Hematopoietic multipotent progenitor cell (in vitro differentiated cells): ENCODE measurements at regions not wholly inside any gene's neighbourhood (a gene's known extent, or its start where the extent isn't known, plus 50 kb on each side); places are given as distances from the start of the nearest gene placed in this dataset.

ENCODE experiments used
- DNase-seq, 3 donors: peaks; one replicate each; pipeline ENCODE4 v3.0.0-alpha.2; 2011 to 2015; ENCODE audit warnings: low read depth in 2 of 3, low spot score in 2 of 3

DNA sequence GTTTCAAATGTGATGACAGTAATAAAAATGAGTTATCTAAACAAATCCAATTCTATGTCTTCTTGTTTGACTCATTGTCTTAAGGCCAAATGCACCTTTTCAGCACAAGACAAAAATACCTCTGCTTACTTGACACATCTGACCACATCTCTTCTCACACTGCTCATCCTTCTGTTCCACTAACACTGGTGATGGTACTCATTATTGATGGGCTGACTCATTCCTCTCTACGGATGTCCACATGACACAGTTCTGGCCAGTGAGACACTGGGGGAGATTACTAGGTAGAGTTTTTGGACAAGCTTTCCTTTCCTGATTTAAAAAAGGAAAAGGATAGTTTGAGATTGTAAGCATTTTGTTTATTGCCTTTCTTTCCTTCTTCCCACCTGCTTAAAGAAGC lies 410.6 kb upstream of the THRB start:
- DNase-seq: no peak

DNA sequence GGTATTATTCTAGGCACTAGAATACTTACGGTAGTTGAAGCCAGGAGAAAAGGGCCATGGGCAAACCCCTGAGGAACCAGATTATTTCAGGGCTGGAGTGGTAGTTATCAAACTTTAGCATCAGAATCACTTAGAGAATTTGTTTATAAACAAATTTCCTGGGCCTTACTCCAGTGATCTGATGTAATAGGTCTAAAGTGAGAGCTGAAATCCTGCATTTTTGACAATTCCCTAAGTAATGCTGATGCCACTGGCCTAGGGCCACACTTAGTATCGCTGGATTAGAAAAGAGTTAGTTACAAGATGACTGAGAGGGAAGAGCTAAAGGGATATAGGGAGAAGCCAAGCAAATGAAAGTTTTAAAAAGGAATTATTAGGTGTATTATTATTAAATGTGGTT lies 412.5 kb upstream of the THRB start:
- DNase-seq: no peak

DNA sequence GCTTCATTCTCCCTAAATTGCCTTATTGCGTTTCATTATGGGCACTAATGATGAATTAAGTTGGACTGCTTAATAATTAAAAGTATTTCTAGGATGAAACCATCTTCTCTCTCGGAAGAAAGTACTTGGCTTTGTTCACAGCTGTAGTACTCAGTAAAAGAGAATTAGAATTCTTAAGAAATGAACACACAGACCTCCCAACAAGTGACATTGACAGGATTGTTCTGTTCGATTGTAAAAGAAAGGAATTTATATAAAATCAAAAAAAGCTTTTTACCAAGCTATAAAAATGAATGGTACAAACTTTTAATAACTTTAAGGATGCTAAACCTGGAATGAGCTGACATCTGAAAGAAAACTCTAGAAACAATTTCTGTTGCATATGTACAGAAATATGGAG lies 416.4 kb upstream of the THRB start:
- no peak for DNase-seq

DNA sequence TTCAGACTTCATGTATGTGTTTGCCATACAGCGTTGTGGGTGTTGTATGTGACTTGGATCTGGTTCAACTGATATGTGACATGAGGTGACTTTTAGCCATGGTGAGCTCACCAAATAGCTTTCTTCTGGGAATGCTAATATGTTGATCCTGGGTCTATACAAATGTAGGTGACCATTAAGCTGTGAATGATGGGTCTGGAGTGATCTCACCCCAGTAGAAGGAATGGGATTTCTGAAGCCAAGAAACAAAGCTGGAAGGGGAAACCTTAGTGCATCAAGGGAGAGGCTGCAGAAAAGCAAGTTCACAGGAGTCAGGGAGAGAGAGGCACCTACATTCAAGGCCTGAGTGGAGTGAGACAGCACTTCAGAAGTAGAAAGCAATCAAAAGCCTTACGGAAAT lies 421.0 kb upstream of the THRB start:
- no peak for DNase-seq

DNA sequence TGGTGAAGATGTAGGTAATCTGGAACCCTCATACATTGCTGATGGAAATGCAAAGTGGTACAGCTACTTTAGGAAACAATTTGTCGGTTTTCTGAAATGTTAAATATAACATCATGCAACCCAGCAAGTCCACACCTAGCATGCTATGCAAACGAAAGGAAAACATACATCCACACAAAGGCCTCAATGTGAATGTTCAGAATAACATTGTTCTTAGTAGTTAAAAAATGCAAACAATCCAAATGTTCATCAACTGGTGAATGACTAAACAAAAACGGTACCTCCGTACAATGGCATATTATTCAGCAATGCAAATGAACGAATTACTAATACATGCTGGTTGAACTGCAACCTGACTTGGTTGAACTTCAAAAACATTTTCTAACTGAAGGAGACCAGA lies 423.3 kb upstream of the THRB start:
- DNase-seq: no peak

DNA sequence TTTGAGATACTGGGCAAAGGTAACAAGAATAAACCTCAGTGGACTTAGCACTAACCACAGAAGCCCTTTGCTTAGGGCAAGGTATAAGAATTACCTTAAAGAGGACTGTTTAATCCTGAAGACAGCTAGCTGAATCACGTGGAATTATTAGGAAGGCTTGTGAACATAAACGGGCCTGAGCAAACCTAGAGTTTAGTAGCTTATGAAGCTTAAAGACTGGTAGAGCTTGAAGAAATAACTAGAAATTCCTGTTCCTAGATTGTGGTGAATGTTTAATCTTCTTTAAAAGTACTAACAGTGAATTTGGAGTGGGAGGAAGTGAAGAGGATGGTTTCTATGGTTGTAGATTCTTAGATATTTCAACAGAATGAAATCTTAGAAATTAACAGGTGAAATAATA lies 428.9 kb upstream of the THRB start:
- DNase-seq: no peak

DNA sequence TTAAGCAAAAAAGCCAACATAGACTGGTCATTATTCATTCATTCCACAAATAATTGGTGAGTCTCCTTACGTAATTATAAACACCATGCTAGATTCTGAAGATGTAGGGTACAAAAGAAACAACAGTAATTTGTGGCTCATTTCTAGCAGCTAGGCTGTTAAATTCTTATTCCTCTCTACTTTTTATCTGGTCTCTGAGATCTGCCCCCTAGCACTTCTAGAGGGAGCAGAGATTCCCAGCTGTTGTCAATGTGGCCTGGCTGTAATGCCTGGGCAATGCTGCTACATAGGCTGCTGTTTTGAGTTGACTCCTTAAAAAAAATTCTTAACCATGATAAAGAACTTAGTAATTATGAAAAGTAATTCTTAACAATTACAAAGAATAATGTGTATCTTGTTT lies 434.9 kb upstream of the THRB start:
- DNase-seq: no peak

DNA sequence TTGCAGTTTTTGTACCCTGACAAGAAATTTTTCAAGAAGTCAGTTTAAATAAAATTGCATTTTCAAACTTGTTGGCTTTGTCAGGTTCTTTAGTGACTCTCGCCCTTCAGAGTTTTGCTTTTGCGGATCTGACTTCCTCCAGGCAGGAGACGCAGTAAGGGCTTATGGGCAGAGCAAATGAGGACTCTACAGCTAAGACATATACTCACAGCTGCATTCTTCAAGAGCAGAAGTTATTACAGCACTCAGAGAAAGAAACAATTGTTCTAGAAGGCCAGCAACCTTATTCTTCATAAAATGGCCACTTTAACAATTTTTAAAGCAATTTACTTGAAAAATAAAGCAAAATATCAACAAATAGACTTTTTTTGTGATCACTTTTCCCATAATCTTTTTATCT lies 438.8 kb upstream of the THRB start:
- DNase-seq: no peak

DNA sequence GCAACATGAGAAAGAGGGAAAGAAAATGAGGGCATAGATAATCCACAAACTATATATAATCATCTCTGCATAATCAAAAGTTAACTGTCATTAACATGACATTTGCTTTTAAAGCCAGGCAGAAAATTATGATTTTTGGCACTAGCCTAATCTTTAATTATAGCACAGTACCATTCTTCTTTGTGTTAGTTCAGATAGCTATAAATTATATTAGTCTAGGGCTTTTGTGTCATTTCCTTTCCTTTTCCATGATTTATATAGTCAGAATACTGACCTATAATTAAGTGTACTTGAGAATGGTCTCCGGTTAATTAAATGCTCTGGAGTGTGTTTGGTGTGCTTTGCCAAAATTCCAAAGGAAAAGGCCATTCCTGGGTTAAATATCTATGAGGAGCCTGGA lies 441.9 kb upstream of the THRB start:
- DNase-seq: no peak

DNA sequence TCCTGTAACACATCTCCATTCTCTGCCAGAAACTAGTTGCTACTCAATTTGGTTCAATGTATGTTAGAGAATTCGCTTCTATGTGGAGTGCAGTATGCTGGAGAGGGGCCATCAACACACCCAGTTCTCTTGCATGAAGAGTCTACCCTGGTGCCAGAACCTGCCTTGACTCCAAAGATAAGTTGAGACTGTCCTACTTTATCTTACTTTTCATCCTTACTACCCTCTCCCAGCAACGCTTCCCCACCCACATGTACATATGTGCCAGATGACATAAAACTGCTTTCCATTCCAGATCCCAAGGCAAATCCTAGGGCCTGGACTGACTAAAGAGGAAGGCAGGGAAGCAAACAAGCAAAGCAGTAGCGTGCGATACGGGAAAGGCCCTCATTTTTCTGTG lies 442.6 kb upstream of the THRB start:
- DNase-seq: no peak

DNA sequence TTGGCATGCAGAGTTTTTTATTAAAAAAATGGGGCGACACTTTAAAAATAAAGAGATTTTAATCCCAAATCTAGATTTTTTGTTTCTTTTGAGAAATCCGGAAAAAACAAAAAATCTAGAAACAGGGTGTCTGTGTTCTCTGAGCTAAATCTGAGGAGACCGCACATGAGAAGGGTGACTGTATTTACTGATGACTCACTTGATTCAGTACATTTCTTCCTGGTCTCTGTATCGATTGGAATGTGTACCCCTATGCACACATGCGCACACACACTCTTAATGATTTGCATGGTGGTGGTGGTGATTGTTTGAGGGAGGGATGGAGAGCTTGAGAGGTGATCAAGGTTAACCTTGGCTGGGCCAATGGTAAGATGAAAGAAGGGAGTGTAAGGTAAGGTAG lies 443.1 kb upstream of the THRB start:
- no peak for DNase-seq

DNA sequence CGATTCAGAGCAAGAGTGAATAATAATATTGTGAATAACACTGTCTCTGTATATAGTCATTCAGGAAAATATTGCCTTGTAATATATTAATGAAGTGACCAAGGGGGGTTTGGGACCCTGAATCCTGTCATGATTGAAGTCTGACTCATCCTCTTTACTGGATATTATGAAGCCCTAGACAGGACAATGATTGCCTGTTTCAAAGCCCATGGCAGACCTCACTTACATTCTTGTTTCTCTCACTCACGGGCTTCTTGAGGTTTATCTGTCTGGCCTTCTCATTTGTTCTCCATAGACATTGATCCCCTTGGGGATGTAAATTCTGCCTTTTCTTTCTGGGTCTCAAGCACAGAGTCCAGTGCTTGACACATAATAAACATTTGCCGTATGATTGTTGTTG lies 449.3 kb upstream of the THRB start:
- DNase-seq: no peak

DNA sequence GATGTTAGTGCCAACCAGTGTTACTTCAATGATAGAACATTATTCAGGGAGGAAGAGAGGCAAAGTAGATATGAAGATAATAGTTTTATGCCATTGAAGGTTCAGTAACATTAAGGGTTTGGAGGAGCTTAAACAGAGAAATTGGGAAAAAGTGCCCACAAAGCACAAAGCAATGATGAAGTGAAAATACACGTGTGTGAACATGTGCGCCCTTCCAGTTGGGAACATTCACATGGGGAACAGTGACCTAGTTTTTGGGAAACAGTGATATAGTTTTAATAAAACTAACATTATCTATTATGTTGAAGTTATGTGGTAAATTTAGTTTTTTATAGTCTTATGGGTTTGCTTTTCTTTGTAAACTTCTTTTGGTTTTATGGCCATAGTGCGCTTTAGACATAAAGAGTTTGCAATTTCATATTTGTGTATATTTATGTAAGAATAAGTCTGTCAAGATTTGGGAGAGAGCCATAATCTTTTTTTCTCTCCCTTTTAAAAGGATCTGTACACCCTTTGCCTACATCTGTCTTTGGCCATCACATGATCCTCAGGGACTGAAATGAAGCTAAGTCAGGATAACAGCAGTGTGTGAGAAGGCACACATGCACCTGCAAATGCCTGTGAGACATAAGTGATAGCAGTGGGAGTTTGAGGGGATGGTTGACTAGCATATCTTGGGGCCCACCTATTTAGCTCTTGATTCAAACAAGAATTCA lies 450.3 kb upstream of the THRB start:
- DNase-seq: no peak

DNA sequence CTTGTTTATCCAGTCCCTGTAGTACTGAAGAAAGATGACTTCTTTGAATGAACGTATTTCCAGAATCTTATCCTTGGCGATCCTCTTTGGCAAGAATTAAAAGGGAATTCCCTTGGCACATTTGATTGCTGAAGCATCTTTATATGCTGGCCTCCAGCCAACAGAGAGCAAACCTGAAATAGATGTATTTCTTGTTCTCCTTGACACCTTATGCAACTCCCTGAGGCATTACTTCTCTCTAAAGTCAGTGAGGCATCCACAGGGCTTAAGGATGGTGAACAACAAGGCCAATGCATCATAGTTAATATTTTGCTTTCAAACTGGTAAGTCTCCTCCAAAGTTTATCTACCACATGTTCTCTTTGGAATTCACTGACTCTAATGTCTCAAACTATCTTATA lies 450.9 kb upstream of the THRB start:
- no peak for DNase-seq

DNA sequence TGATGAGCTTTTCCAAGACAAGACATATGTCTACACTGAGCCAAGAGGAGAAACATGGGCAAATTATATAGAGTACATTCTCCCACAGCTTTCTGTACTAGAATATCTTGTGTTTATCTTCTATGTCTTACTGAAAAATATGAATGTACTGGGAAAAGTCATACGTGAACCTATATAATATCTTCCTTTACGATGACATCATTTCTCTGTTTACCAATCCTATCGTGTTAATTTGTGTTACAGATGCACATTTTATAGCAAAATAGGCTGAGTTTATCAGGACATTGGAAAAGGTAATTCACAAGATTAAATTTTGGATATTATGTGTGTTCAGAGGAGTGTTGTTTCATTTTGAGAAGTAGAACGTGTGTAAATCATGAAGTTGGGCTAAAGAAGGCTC lies 452.5 kb upstream of the THRB start:
- DNase-seq: no peak

DNA sequence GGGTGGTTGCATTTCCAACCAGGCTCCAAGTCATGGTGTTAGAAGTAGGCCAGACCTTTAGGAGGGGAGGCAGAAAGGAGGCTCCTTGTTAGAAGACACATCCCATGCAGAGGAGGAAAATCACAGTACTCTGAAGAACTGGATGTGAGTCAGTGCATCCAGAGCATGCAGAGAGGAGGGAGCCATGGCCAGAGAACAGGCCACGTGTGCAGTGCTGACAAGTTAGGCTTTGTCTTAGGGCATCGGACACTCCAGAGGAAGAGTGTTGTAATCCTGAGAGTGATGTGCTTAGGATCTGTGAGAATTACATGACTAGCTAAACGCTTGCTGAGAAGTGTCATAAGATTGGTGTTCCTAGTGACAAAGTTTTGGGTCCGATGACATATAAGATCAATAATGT lies 456.5 kb upstream of the THRB start:
- DNase-seq: no peak

DNA sequence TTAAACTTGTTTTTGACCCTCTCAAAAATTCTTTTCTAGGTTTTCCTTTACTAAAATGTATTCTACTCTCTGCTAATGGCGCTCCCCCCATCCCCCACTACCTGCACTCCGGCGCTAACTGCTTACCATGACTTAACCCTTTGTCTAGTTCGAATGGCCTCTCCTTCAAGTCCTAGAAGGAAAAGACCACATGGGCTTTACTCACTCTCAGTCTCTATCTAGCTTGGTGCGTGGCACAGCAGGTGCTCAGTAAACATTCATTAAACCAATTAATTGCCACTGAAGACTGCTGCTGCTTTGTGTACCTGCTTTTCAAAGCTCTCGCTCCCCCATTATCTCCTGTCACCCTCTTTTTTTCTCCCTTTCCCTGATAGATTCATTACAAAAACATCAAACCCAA lies 457.7 kb upstream of the THRB start:
- no peak for DNase-seq

DNA sequence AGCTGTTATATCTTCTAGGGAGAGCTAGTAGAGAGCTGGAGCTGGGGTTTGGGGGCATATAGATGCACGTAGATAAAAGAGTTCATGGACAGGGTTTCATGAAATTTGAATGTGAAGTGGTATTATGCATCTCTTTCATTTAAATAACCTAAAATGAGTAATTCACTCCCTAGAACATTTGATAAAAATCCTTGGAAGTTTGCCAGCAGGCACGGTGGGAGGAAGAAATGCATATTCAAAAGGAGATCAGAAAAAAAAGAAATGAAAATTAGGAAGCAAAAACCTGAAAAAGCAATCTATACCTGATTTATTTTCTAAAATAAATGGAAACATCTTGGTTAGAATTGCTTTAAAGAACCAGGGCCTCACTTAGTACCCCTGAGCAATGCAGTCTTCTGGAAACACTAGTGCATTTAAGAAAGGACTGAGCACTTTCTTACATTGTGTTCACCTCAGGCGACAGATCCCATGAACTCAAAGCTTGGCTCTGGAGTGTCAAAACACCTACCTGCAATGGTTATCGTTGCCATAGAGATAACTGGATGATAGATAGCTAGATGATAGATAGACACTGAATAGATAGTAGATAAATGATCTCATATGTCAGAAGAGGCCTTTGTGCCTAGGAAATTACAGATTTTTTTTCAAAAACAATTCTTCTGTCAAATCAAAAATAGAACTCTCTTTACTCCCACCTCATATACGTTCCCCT lies 458.6 kb upstream of the THRB start:
- no peak for DNase-seq

DNA sequence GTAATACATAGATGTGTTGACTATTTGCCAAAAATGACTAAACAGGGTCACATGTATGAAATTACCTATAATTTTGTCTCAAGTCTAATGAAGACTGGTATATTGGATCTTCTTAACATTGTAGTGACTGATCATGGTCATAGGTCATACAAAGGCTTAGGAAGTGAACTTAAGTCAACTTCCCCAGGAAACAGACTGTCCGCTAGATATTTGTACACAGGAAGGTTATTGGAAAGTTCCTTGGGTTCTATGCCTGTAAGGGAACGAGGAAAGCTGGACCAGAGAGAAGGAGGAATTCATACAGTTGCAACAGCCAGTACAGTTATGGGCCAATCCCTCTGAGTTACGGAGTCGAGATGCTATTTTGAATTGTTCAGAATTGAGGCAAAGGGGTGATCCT lies 462.0 kb upstream of the THRB start:
- DNase-seq: no peak

DNA sequence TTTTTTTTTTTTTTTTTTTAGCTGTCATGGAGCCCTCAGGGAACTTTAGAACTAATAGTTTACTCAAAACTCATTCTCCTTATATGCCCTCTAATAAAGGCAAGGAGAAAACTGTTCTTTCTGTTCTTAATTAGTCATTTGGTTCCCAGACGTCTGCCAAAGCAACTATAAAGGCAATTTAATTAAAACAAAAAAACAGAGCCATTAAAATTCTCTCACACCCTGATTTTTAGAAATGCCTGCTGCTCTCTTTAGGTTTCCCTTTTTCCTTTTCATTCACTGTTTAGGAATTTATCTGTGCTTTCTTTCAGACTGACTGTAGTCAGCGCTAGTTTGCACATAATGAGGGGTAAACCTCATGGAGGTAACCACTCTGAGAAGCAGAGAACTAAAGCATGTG lies 463.6 kb upstream of the THRB start:
- no peak for DNase-seq

DNA sequence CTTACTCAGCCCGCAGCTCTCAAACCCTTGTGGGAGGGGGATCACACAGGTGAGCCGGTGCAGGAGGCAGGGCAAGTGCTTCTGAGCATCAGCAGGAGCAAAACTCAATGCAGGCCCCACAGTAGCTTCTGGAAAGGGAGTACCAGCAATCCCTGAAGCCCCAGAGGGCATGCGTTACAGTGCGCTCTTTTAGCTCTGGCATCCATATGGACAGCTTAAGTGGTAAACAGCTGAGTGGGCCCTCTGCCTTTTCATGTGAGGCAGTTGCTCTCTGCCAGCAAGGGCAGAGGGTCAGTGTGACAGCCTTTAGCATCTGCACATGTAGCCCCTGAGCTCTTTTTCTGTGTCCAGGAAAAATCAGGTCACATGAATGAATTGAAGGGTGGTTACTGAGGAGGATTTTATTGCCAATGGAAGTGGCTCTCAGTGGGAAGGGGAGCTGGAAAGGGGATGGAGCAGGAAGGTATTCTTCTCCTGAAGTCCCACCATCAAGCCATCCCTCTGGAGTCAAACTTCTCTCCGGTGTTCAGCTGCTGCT lies 464.3 kb upstream of the THRB start:
- no peak for DNase-seq
